GM23338 (cell line): ENCODE measurements at regions not wholly inside any gene's neighbourhood (a gene's known extent, or its start where the extent isn't known, plus 50 kb on each side); places are given as distances from the start of the nearest gene placed in this dataset.
"Not testable (repeated sequence)": the region's sequence is repeated elsewhere in the genome, so short reads cannot be mapped to it uniquely, and the experiment has no call there.

Source experiments
- ATAC-seq: fragments of 200-7000 bp; cut with Tn5 transposase; 3 replicates; pipeline ENCODE4 v1.9.1; 2020
- DNase-seq: peaks from one replicate; pipeline ENCODE4 v3.0.0-alpha.2; 2015; ENCODE audit warnings: low spot score
- H2AFZ ChIP-seq: fragments of 200-600 bp; sonication (generic); 2 replicates; pipeline ENCODE4 v1.8.0; 2016; ENCODE audit warnings: antibody characterized with exemption, mild to moderate bottlenecking, moderate library complexity
- H3F3A ChIP-seq: fragments of 200-600 bp; sonication (generic); replicated peaks from 2 replicates; pipeline ENCODE4 v1.8.0; 2017; ENCODE audit warnings: antibody characterized with exemption, mixed run types, low read depth
- H3K27ac ChIP-seq: fragments of 200-600 bp; sonication (generic); 2 replicates; pipeline ENCODE4 v1.6.1; 2016; ENCODE audit warnings: low read depth
- H3K27me3 ChIP-seq: fragments of 200-600 bp; sonication (generic); 2 replicates; pipeline ENCODE4 v1.8.0; 2016; ENCODE audit warnings: mild to moderate bottlenecking, mixed run types, moderate library complexity; ENCODE audit not compliant: insufficient read depth
- H3K36me3 ChIP-seq: fragments of 200-600 bp; sonication (generic); 2 replicates; pipeline ENCODE4 v1.8.0; 2016; ENCODE audit warnings: mild to moderate bottlenecking; ENCODE audit not compliant: insufficient read depth
- H3K4me1 ChIP-seq: fragments of 200-600 bp; sonication (generic); 2 replicates; pipeline ENCODE4 v1.8.0; 2016; ENCODE audit warnings: mild to moderate bottlenecking, moderate library complexity; ENCODE audit not compliant: insufficient read depth
- H3K4me2 ChIP-seq: fragments of 200-600 bp; sonication (generic); 2 replicates; pipeline ENCODE4 v1.7.1; 2017; ENCODE audit warnings: mixed run types
- H3K4me3 ChIP-seq: fragments of 200-600 bp; sonication (generic); 2 replicates; pipeline ENCODE4 v1.6.1; 2016; ENCODE audit warnings: mixed run types
- H3K79me2 ChIP-seq: fragments of 200-600 bp; sonication (generic); replicated peaks from 2 replicates; pipeline ENCODE4 v1.8.0; 2017; ENCODE audit warnings: mild to moderate bottlenecking; ENCODE audit not compliant: insufficient read depth
- H3K9me2 ChIP-seq: fragments of 200-600 bp; sonication (generic); 2 replicates; pipeline ENCODE4 v1.8.0; 2017; ENCODE audit not compliant: insufficient read depth
- H4K20me1 ChIP-seq: fragments of 200-600 bp; sonication (generic); replicated peaks from 2 replicates; pipeline ENCODE4 v1.8.0; 2017; ENCODE audit warnings: mild to moderate bottlenecking; ENCODE audit not compliant: insufficient read depth
- H3K27ac Mint-ChIP-seq: 2 replicates; pipeline ENCODE4 v1.8.0; 2020; ENCODE audit warnings: inconsistent platforms, mild to moderate bottlenecking, moderate library complexity, mixed read lengths
- H3K27me3 Mint-ChIP-seq: 3 replicates; pipeline ENCODE4 v1.8.0; 2022; ENCODE audit warnings: low read depth, mild to moderate bottlenecking, moderate library complexity, mixed read lengths, inconsistent platforms; ENCODE audit not compliant: insufficient read depth, poor library complexity
- H3K36me3 Mint-ChIP-seq: 3 replicates; pipeline ENCODE4 v1.8.0; 2021; ENCODE audit warnings: low read depth, mild to moderate bottlenecking, inconsistent platforms, moderate library complexity, mixed read lengths
- H3K4me1 Mint-ChIP-seq: 3 replicates; pipeline ENCODE4 v1.8.0; 2020; ENCODE audit warnings: mild to moderate bottlenecking, inconsistent platforms, mixed read lengths
- H3K4me3 Mint-ChIP-seq: 3 replicates; pipeline ENCODE4 v1.8.0; 2021; ENCODE audit warnings: moderate library complexity, mild to moderate bottlenecking, inconsistent platforms, mixed read lengths
- H3K9me3 Mint-ChIP-seq: 3 replicates; pipeline ENCODE4 v1.8.0; 2020; ENCODE audit warnings: moderate library complexity, mild to moderate bottlenecking, inconsistent platforms, mixed read lengths
- CREB1 ChIP-seq: fragments of 250-450 bp; sonication (Bioruptor Pico); IDR thresholded peaks from 2 replicates; pipeline ENCODE4 v1.5.0; 2020; ENCODE audit warnings: low read depth, mild to moderate bottlenecking, moderate library complexity
- ETS1 ChIP-seq: IDR thresholded peaks from 2 replicates; pipeline ENCODE4 v1.6.1; 2016; ENCODE audit warnings: antibody characterized with exemption
- EZH2phosphoT487 ChIP-seq: fragments of 200-600 bp; sonication (generic); IDR thresholded peaks from one replicate; pipeline ENCODE4 v1.8.1; 2018; ENCODE audit warnings: antibody characterized with exemption; ENCODE audit not compliant: unreplicated experiment
- JUNB ChIP-seq: IDR thresholded peaks from one replicate; pipeline ENCODE4 v1.6.1; 2016; ENCODE audit warnings: antibody characterized with exemption; ENCODE audit not compliant: unreplicated experiment
- STAT1 ChIP-seq: IDR thresholded peaks from one replicate; pipeline ENCODE4 v1.6.1; 2016; ENCODE audit warnings: antibody characterized with exemption; ENCODE audit not compliant: unreplicated experiment
- ZNF331 ChIP-seq: fragments of 250-450 bp; sonication (Bioruptor Pico); IDR thresholded peaks from 2 replicates; pipeline ENCODE4 v1.5.0; 2020; ENCODE audit warnings: low read depth, mild to moderate bottlenecking, moderate library complexity
- TF ChIP-seq, protein P1 (sequence below), 2 experiments: fragments of 200-600 bp in 1 of 2; sonication (generic) in 1 of 2; conservative IDR thresholded peaks; 2 replicates each; pipeline versions ENCODE4 v1.5.1 to v1.6.1; 2016 to 2017; ENCODE audit warnings: antibody characterized with exemption in 2 of 2, low read depth in 2 of 2, mild to moderate bottlenecking in 2 of 2, moderate library complexity in 1 of 2

- no peak for TF ChIP-seq ETS1
- TF ChIP-seq JUNB: no peak
Observed at GRCh38 chrX:40792433-40792832, 57.1 kb upstream of the MED14 start (continued).

- not testable (repeated sequence) for DNase-seq, H3K36me3 ChIP-seq, H3K27me3 Mint-ChIP-seq, H3K79me2 ChIP-seq, H3K4me3 ChIP-seq, H3K4me3 Mint-ChIP-seq, H3K4me1 ChIP-seq, ATAC-seq, H3F3A ChIP-seq, H3K9me2 ChIP-seq, H3K27ac ChIP-seq, H3K4me2 ChIP-seq, H4K20me1 ChIP-seq, H2AFZ ChIP-seq, H3K27me3 ChIP-seq, H3K4me1 Mint-ChIP-seq
- Mint-ChIP-seq H3K27ac (peak overlapping the region; percentile 86; the same call in 1 of the 2 replicates), H3K9me3 (peaks cover 31% of the 10 kb centered on the region), H3K36me3 (peaks cover 29% of the 10 kb centered on the region)
Observed at GRCh38 chrX:40794829-40795130, 59.4 kb upstream of the MED14 start.

- not testable (repeated sequence) for H3K4me1 ChIP-seq, DNase-seq, ATAC-seq, H3K27me3 Mint-ChIP-seq, H3K27ac ChIP-seq, H3K79me2 ChIP-seq, H3K4me2 ChIP-seq, H3K36me3 ChIP-seq, H3K9me2 ChIP-seq, H2AFZ ChIP-seq, H4K20me1 ChIP-seq, H3K27ac Mint-ChIP-seq, H3K4me3 ChIP-seq, H3K4me3 Mint-ChIP-seq, H3F3A ChIP-seq, H3K4me1 Mint-ChIP-seq, H3K27me3 ChIP-seq
- Mint-ChIP-seq H3K9me3 (peaks cover 30% of the 10 kb centered on the region), H3K36me3 (peaks cover 29% of the 10 kb centered on the region)
Observed at GRCh38 chrX:40799745-40800144, 64.4 kb upstream of the MED14 start.

DNA sequence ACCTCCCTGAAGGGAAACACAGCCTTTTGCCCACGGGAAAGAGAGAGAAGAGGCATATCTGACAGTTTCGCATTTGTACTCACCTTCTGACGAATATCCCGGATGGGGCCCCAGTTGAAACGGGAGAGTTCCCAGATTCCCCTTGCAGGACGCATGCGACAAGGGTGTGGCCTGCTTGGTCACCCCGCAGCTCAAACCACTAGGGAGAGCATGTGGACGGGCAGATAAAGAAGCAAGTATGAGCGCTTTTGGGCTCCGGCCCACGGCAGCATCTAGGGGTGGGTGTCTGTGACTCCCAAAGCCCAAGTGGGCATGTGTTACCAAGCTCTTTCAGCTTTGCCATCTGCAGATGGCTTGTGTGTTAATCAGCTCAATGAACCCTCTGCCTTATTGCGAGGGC, 70.1 kb upstream of the MED14 start:
- Histone ChIP-seq H2AFZ (no peak overlapping the region), H3K27me3 (no peaks in the 10 kb centered on the region), H3K4me1 (no peaks in the 10 kb centered on the region), H4K20me1 (no peaks in the 10 kb centered on the region), H3K9me2 (no peaks in the 10 kb centered on the region), H3K27ac (no peak overlapping the region), H3K4me2 (no peak overlapping the region), H3K36me3 (no peaks in the 10 kb centered on the region), H3F3A (no peaks in the 10 kb centered on the region), H3K4me3 (no peak overlapping the region), H3K79me2 (no peaks in the 10 kb centered on the region)
- no peaks in the 10 kb centered on the region for H3K27me3 Mint-ChIP-seq
- H3K36me3 Mint-ChIP-seq: peaks cover 4% of the 10 kb centered on the region; the same call in 2 of the 3 replicates
- no peak overlapping the region for H3K4me3 Mint-ChIP-seq
- H3K4me1 Mint-ChIP-seq: peaks cover 4% of the 10 kb centered on the region; the same call in 2 of the 3 replicates
- ATAC-seq (no peak), DNase-seq (no peak)
- no peak overlapping the region for H3K27ac Mint-ChIP-seq
- peaks cover 8% of the 10 kb centered on the region; the same call in 2 of the 3 replicates for H3K9me3 Mint-ChIP-seq
- TF ChIP-seq CREB1 (CRISPR knock-in tag): no peak
- no peak for TF ChIP-seq ZNF331 (CRISPR knock-in tag)
- TF ChIP-seq EZH2phosphoT487: no peak
- no peak for TF ChIP-seq STAT1
- TF ChIP-seq, protein P1, sequence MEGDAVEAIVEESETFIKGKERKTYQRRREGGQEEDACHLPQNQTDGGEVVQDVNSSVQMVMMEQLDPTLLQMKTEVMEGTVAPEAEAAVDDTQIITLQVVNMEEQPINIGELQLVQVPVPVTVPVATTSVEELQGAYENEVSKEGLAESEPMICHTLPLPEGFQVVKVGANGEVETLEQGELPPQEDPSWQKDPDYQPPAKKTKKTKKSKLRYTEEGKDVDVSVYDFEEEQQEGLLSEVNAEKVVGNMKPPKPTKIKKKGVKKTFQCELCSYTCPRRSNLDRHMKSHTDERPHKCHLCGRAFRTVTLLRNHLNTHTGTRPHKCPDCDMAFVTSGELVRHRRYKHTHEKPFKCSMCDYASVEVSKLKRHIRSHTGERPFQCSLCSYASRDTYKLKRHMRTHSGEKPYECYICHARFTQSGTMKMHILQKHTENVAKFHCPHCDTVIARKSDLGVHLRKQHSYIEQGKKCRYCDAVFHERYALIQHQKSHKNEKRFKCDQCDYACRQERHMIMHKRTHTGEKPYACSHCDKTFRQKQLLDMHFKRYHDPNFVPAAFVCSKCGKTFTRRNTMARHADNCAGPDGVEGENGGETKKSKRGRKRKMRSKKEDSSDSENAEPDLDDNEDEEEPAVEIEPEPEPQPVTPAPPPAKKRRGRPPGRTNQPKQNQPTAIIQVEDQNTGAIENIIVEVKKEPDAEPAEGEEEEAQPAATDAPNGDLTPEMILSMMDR (conservative IDR thresholded peaks at IDR 0.05; ENCODE audit: low read depth in 2 of 2): no peak
- no peak for TF ChIP-seq ETS1
